HepG2 (cell line): ENCODE measurements at regions not wholly inside any gene's neighbourhood (a gene's known extent, or its start where the extent isn't known, plus 50 kb on each side); places are given as distances from the start of the nearest gene placed in this dataset.

Experiments used
- ATAC-seq: fragments of 200-7000 bp; cut with Tn5 transposase; 3 replicates; pipeline ENCODE4 v1.9.1; 2020; ENCODE audit warnings: mild to moderate bottlenecking, moderate library complexity
- BruUV-seq: library from RNA; stranded (reverse); fragments of 400-500 nt; replicated peaks from 2 replicates; lab custom pipeline; 2021; lab: Mats Ljungman, UMichigan
- CTCF ChIA-PET: fragments of 300-600 bp; formaldehyde crosslinking; extraction: SDS; loops from one replicate; lab custom pipeline; 2021; ENCODE audit warnings: low total read pairs, inconsistent platforms, low intra/inter-chr PET ratio; lab: Yijun Ruan, JAX
- POLR2A ChIA-PET: fragments of 350-600 bp; sonication (Branson Sonifier 250); formaldehyde crosslinking; loops from one replicate; lab custom pipeline; 2020; ENCODE audit warnings: antibody characterized with exemption, inconsistent platforms; lab: Yijun Ruan, JAX
- DNase-seq: peaks from one replicate; pipeline ENCODE4 v3.0.0-alpha.2; 2015; ENCODE audit warnings: low spot score
- FAIRE-seq: peaks from 3 replicates; lab custom pipeline; 2011; peaks lifted over from hg19 to GRCh38; lab: Jason Lieb, UNC
- H2AFZ ChIP-seq: one replicate; pipeline ENCODE4 v1.6.1; 2011; ENCODE audit warnings: low read length, inconsistent platforms
- H3K27ac ChIP-seq: fragments of 300-600 bp; 3 replicates; pipeline ENCODE4 v1.8.0; 2011; ENCODE audit warnings: mixed run types, mild to moderate bottlenecking, mixed read lengths, low read length, inconsistent platforms; ENCODE audit not compliant: insufficient read depth; ENCODE audit errors: extremely low read length
- H3K27me3 ChIP-seq, 2 experiments: fragments of 200-600 bp in 1 of 2; 2 replicates in 1 of 2; 3 replicates in 1 of 2; pipeline versions ENCODE4 v1.6.0 to v1.8.0; 2011; ENCODE audit warnings: low read length in 2 of 2, mild to moderate bottlenecking in 2 of 2, moderate library complexity in 2 of 2, inconsistent platforms in 1 of 2; ENCODE audit not compliant: insufficient read depth in 2 of 2, control insufficient read depth in 1 of 2
- H3K36me3 ChIP-seq, 2 experiments: fragments of 200-600 bp in 1 of 2; replicated peaks in 1 of 2; 2 replicates in 1 of 2; 3 replicates in 1 of 2; pipeline versions ENCODE4 v1.5.1 to v1.8.0; 2011; ENCODE audit warnings: low read length in 2 of 2, inconsistent platforms in 1 of 2; ENCODE audit not compliant: insufficient read depth in 2 of 2, control insufficient read depth in 1 of 2
- H3K4me1 ChIP-seq: 2 replicates; pipeline ENCODE4 v1.5.1; 2012; ENCODE audit warnings: low read length, inconsistent platforms; ENCODE audit not compliant: insufficient read depth
- H3K4me2 ChIP-seq: 2 replicates; pipeline ENCODE4 v1.6.0; 2011; ENCODE audit warnings: low read depth, low read length, inconsistent platforms
- H3K4me3 ChIP-seq, 3 experiments: fragments of 200-600 bp in 1 of 3; sonication (generic), shearing (Covaris generic) in 1 of 3; replicated peaks in 1 of 3; 2 replicates each; pipeline ENCODE4 v1.5.1; 2011 to 2016; ENCODE audit warnings: low read length in 3 of 3, inconsistent platforms in 2 of 3, low read depth in 2 of 3, mild to moderate bottlenecking in 2 of 3, control low read depth in 1 of 3, mixed read lengths in 1 of 3; ENCODE audit not compliant: insufficient read depth in 1 of 3
- H3K79me2 ChIP-seq: one replicate; pipeline ENCODE4 v1.6.1; 2011; ENCODE audit warnings: low read length, inconsistent platforms; ENCODE audit not compliant: insufficient read depth
- H3K9ac ChIP-seq: 2 replicates; pipeline ENCODE4 v1.6.0; 2011; ENCODE audit warnings: mild to moderate bottlenecking, low read depth, low read length, inconsistent platforms; ENCODE audit not compliant: insufficient read depth
- H3K9me3 ChIP-seq: 2 replicates; pipeline ENCODE4 v1.5.1; 2012; ENCODE audit warnings: mild to moderate bottlenecking, low read length
- H4K20me1 ChIP-seq: 2 replicates; pipeline ENCODE4 v1.6.0; 2011; ENCODE audit warnings: inconsistent platforms, mild to moderate bottlenecking, low read length, moderate library complexity; ENCODE audit not compliant: insufficient read depth
- ATF7 ChIP-seq, 2 experiments: fragments of 450-650 bp in 1 of 2; sonication (generic) in 1 of 2; formaldehyde crosslinking in 1 of 2; IDR thresholded peaks; 2 replicates each; pipeline versions ENCODE4 v1.4.0 to v1.6.1; 2016 to 2020; ENCODE audit warnings: antibody characterized with exemption in 1 of 2, mild to moderate bottlenecking in 1 of 2, missing genetic modification reagents in 1 of 2
- FOXM1 ChIP-seq: sonication (generic); formaldehyde crosslinking; IDR thresholded peaks from 2 replicates; pipeline ENCODE4 v1.5.0; 2020; ENCODE audit warnings: missing genetic modification reagents
- ZNF709 ChIP-seq: sonication (generic); formaldehyde crosslinking; IDR thresholded peaks from 2 replicates; pipeline ENCODE4 v1.5.0; 2020; ENCODE audit warnings: mild to moderate bottlenecking, missing genetic modification reagents
- ZNF766 ChIP-seq: sonication (generic); formaldehyde crosslinking; IDR thresholded peaks from 2 replicates; pipeline ENCODE4 v1.5.0; 2020; ENCODE audit warnings: missing genetic modification reagents, borderline replicate concordance
- WGBS: methylation state at CpG from one replicate; pipeline ENCODE4 v1.1.6; 2017; ENCODE audit warnings: low lambda C conversion rate; 5-methylcytosine and 5-hydroxymethylcytosine counted together
- in situ Hi-C: cut with HindIII; loops from 2 replicates; pipeline ENCODE4 v1.10.0; 2017; ENCODE audit warnings: low pct_unique_long_range_greater_than_20kb; ENCODE audit not compliant: extremely low pct_ligation_motif_present
- intact Hi-C: fragments of 100-400 bp; cut with micrococcal nuclease; formaldehyde crosslinking; loops from one replicate; pipeline ENCODE4 v1.10.0; 2022; ENCODE audit not compliant: unreplicated experiment
- TF ChIP-seq, protein P1 (sequence below): sonication (generic); formaldehyde crosslinking; IDR thresholded peaks from 2 replicates; pipeline ENCODE4 v1.4.0; 2020; ENCODE audit warnings: mild to moderate bottlenecking, missing genetic modification reagents, borderline replicate concordance

DNA sequence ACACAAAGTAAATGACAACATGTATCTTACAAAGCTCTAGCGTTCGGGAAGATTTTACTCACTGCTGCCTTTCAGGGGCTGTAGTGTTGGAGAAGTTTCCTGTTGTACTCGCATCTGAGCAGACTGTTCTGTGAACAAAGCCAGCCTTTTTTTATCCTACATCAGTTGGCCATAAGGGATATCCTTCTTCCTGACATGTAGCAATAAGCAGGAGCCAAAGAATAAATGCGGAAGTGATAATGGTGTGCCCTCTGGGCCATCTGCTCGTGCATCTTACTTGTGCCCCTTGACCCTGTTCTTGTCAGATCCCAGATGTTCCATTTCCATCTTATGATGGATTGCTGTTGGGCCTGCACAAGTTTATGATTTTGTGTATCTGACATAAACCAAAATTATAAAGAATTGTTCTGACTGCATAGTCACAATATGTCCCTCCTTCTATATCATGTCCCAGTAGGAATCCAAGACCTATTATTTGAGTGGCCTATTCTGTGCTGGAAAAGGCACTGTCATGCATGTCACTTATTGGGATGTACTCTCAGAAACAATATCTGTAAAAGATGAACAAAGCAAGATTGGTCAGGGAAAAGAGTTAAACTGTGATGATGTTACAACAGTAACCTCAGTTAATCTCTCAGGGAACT, 631.3 kb downstream of the NSUN3 start:
- Histone ChIP-seq H2AFZ (no peak overlapping the region), H3K36me3 (no peaks in the 10 kb centered on the region), H3K4me2 (no peak overlapping the region), H3K9me3 (no peaks in the 10 kb centered on the region), H4K20me1 (no peaks in the 10 kb centered on the region), H3K27ac (no peak overlapping the region), H3K4me1 (no peaks in the 10 kb centered on the region), H3K4me3 (no peak overlapping the region), H3K27me3 (no peaks in the 10 kb centered on the region), H3K9ac (no peak overlapping the region), H3K79me2 (no peaks in the 10 kb centered on the region)
- POLR2A ChIA-PET = no interaction called here
- CTCF ChIA-PET = no interaction called here
- TF ChIP-seq FOXM1 (CRISPR knock-in tag) (no peak), ATF7 (IDR thresholded peaks at IDR 0.05) (no peak), ATF7 (CRISPR knock-in tag; IDR thresholded peaks at IDR 0.05) (no peak), ZNF766 (CRISPR knock-in tag) (no peak), ZNF709 (CRISPR knock-in tag) (no peak)
- TF ChIP-seq, protein P1, sequence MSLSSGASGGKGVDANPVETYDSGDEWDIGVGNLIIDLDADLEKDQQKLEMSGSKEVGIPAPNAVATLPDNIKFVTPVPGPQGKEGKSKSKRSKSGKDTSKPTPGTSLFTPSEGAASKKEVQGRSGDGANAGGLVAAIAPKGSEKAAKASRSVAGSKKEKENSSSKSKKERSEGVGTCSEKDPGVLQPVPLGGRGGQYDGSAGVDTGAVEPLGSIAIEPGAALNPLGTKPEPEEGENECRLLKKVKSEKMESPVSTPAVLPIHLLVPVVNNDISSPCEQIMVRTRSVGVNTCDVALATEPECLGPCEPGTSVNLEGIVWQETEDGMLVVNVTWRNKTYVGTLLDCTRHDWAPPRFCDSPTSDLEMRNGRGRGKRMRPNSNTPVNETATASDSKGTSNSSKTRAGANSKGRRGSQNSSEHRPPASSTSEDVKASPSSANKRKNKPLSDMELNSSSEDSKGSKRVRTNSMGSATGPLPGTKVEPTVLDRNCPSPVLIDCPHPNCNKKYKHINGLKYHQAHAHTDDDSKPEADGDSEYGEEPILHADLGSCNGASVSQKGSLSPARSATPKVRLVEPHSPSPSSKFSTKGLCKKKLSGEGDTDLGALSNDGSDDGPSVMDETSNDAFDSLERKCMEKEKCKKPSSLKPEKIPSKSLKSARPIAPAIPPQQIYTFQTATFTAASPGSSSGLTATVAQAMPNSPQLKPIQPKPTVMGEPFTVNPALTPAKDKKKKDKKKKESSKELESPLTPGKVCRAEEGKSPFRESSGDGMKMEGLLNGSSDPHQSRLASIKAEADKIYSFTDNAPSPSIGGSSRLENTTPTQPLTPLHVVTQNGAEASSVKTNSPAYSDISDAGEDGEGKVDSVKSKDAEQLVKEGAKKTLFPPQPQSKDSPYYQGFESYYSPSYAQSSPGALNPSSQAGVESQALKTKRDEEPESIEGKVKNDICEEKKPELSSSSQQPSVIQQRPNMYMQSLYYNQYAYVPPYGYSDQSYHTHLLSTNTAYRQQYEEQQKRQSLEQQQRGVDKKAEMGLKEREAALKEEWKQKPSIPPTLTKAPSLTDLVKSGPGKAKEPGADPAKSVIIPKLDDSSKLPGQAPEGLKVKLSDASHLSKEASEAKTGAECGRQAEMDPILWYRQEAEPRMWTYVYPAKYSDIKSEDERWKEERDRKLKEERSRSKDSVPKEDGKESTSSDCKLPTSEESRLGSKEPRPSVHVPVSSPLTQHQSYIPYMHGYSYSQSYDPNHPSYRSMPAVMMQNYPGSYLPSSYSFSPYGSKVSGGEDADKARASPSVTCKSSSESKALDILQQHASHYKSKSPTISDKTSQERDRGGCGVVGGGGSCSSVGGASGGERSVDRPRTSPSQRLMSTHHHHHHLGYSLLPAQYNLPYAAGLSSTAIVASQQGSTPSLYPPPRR (CRISPR knock-in tag) = no peak
- in situ Hi-C loops (no loop called here), intact Hi-C loops (no loop called here)
- BruUV-seq = no TSS peak
- no peak for ATAC-seq
- DNase-seq = no peak
- no peak for FAIRE-seq
- 24% methylated on average over 5 of the region's 5 CpGs for WGBS
